HEK293T (cell line): ENCODE measurements at regions not wholly inside any gene's neighbourhood (a gene's known extent, or its start where the extent isn't known, plus 50 kb on each side); places are given as distances from the start of the nearest gene placed in this dataset.
"Not testable (repeated sequence)": the region's sequence is repeated elsewhere in the genome, so short reads cannot be mapped to it uniquely, and the experiment has no call there.

Source experiments
- CTCF ChIA-PET: fragments of 350-600 bp; formaldehyde crosslinking; extraction: SDS; loops from one replicate; lab custom pipeline; 2021; ENCODE audit warnings: antibody characterized with exemption, inconsistent platforms; lab: Yijun Ruan, JAX
- POLR2A ChIA-PET: fragments of 350-600 bp; formaldehyde crosslinking; extraction: SDS; loops from one replicate; lab custom pipeline; 2020; ENCODE audit warnings: antibody characterized with exemption, inconsistent platforms; lab: Yijun Ruan, JAX
- DNase-seq: peaks from one replicate; pipeline ENCODE4 v3.0.0; 2012; ENCODE audit warnings: mixed read lengths; ENCODE audit errors: extremely low spot score
- ARNT ChIP-seq: fragments of 450-650 bp; IDR thresholded peaks from 2 replicates; pipeline ENCODE4 v1.6.1; 2017; ENCODE audit warnings: mild to moderate bottlenecking
- BHLHE40 ChIP-seq: fragments of 450-650 bp; IDR thresholded peaks from 2 replicates; pipeline ENCODE4 v1.6.1; 2016; ENCODE audit warnings: mild to moderate bottlenecking, moderate library complexity, borderline replicate concordance
- CTBP1 ChIP-seq: fragments of 450-650 bp; IDR thresholded peaks from 2 replicates; pipeline ENCODE4 v1.6.1; 2016; ENCODE audit warnings: borderline replicate concordance
- ELF4 ChIP-seq: fragments of 450-650 bp; IDR thresholded peaks from 2 replicates; pipeline ENCODE4 v1.6.1; 2017; ENCODE audit warnings: antibody characterized with exemption
- FOXA1 ChIP-seq: fragments of 450-650 bp; IDR thresholded peaks from 2 replicates; pipeline ENCODE4 v1.6.1; 2016; ENCODE audit warnings: mild to moderate bottlenecking
- FOXK2 ChIP-seq: fragments of 450-650 bp; IDR thresholded peaks from 2 replicates; pipeline ENCODE4 v1.6.1; 2016; ENCODE audit warnings: mild to moderate bottlenecking
- FOXM1 ChIP-seq: fragments of 450-650 bp; IDR thresholded peaks from 2 replicates; pipeline ENCODE4 v1.6.1; 2017; ENCODE audit warnings: mild to moderate bottlenecking, borderline replicate concordance
- HDGF ChIP-seq: fragments of 450-650 bp; IDR thresholded peaks from 2 replicates; pipeline ENCODE4 v1.6.1; 2017; ENCODE audit warnings: antibody characterized with exemption, borderline replicate concordance
- L3MBTL2 ChIP-seq: fragments of 450-650 bp; conservative IDR thresholded peaks from 2 replicates; pipeline ENCODE4 v1.6.1; 2016; ENCODE audit warnings: mild to moderate bottlenecking
- LEF1 ChIP-seq: fragments of 450-650 bp; IDR thresholded peaks from 2 replicates; pipeline ENCODE4 v1.6.1; 2017; ENCODE audit warnings: mild to moderate bottlenecking, borderline replicate concordance
- NFRKB ChIP-seq: fragments of 450-650 bp; IDR thresholded peaks from 2 replicates; pipeline ENCODE4 v1.6.1; 2016; ENCODE audit warnings: mild to moderate bottlenecking, moderate library complexity
- PKNOX1 ChIP-seq: fragments of 450-650 bp; IDR thresholded peaks from 2 replicates; pipeline ENCODE4 v1.6.1; 2016
- SP1 ChIP-seq: fragments of 450-650 bp; IDR thresholded peaks from 2 replicates; pipeline ENCODE4 v1.6.1; 2017
- SUZ12 ChIP-seq: fragments of 450-650 bp; IDR thresholded peaks from 2 replicates; pipeline ENCODE4 v1.6.1; 2016; ENCODE audit warnings: mild to moderate bottlenecking
- TARDBP ChIP-seq: fragments of 450-650 bp; IDR thresholded peaks from 2 replicates; pipeline ENCODE4 v1.6.1; 2016
- ZNF384 ChIP-seq: fragments of 450-650 bp; IDR thresholded peaks from 2 replicates; pipeline ENCODE4 v1.6.1; 2016

DNA sequence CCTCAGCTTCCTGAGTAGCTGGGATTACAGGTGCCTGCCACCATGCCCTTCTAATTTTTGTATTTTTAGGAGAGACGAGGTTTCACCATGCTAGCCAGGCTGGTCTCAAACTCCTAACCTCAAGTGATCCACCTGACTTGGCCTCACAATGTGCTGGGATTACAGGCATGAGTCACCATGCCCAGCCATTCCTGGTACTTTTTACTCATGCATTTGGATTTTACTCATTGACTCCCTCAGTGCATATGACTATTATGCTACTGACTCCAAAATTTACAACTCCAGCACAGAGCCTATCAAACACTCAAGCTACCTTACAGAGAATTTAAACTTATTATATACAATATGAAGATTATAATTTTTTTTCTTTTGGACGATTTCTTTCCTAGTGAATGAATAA is 199.9 kb downstream of the CXXC4 start:
- CTCF ChIA-PET: interaction anchor here (0.6 kb wide), 1 partner anchor 1421 kb away, joined by 3 read pairs; no protein-coding TSS in a partner anchor
- DNase-seq: no peak
- POLR2A ChIA-PET: no interaction called here
- TF ChIP-seq ELF4: no peak
- no peak for TF ChIP-seq ARNT
- TF ChIP-seq FOXM1: no peak
- no peak for TF ChIP-seq SP1
- no peak for TF ChIP-seq SUZ12
- no peak for TF ChIP-seq BHLHE40
- no peak for TF ChIP-seq NFRKB
- no peak for TF ChIP-seq PKNOX1
- TF ChIP-seq HDGF: no peak
- TF ChIP-seq FOXA1: no peak
- TF ChIP-seq TARDBP: no peak
- TF ChIP-seq LEF1: no peak
- TF ChIP-seq ZNF384: no peak
- no peak for TF ChIP-seq CTBP1
- no peak for TF ChIP-seq L3MBTL2
- TF ChIP-seq FOXK2: no peak

DNA sequence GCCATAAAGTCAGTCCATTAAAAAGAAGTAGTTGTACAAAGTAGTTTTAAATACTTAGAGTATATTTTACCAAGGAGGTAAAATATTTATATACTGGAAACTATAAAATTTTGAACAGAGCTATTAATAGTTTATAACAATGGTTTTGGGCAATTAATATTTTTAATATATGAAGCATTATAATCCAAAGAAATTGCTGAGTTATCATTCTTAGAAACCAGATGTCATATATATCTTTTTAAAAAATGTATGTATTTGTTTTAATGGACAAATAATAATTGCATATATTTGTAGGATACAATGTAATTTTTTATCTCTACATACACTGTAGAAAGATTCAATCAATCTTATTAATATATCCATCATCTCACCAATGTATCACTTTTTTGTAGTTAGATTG is 207.8 kb downstream of the CXXC4 start:
- no peak for TF ChIP-seq FOXM1
- no peak for TF ChIP-seq NFRKB
- TF ChIP-seq L3MBTL2: no peak
- TF ChIP-seq ELF4: no peak
- no peak for TF ChIP-seq HDGF
- TF ChIP-seq TARDBP: no peak
- TF ChIP-seq BHLHE40: no peak
- TF ChIP-seq PKNOX1: no peak
- TF ChIP-seq CTBP1: no peak
- no peak for TF ChIP-seq SP1
- no peak for TF ChIP-seq FOXK2
- TF ChIP-seq ARNT: no peak
- TF ChIP-seq SUZ12: no peak
- TF ChIP-seq LEF1: no peak
- TF ChIP-seq ZNF384: no peak
- no peak for TF ChIP-seq FOXA1
- ChIA-PET POLR2A (no interaction called here), CTCF (no interaction called here)
- DNase-seq: no peak

DNA sequence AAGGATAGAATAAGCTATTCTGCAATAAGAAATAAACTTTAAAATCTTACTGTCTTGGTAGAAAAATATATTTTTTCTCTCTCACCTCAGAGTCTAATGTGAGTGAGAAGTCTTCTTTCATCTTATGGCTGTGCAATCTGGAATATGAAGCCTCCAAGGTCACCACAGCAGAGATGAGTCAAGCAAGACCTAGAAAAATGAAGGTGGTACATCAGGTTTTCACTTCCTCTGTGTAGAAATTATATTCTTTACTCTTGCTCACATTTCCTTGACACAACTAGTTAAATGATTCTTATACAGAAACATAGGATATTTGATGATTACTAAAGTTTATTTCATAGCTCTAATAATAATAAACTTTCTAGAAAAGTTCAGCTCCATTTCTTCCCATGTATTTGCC is 211.4 kb downstream of the CXXC4 start:
- POLR2A ChIA-PET: no interaction called here
- CTCF ChIA-PET: no interaction called here
- no peak for DNase-seq
- TF ChIP-seq HDGF (no peak), CTBP1 (no peak), NFRKB (no peak), FOXM1 (no peak), SUZ12 (no peak), ZNF384 (no peak)

- ChIA-PET CTCF (no interaction called here), POLR2A (no interaction called here)
- TF ChIP-seq ELF4 (no peak), PKNOX1 (no peak), ZNF384 (no peak), ARNT (no peak), LEF1 (no peak), NFRKB (no peak), L3MBTL2 (no peak), CTBP1 (no peak), SP1 (no peak)
- no peak for DNase-seq
These were observed 214.9 kb downstream of the CXXC4 start for GRCh38 chr4:104279744-104280143.

- DNase-seq: no peak
- POLR2A ChIA-PET: no interaction called here
- no peak for TF ChIP-seq L3MBTL2
- TF ChIP-seq ELF4: no peak
- no peak for TF ChIP-seq SUZ12
- TF ChIP-seq PKNOX1: no peak
- no peak for TF ChIP-seq ARNT
- no peak for TF ChIP-seq FOXM1
- TF ChIP-seq NFRKB: no peak
- TF ChIP-seq TARDBP: no peak
- no peak for TF ChIP-seq HDGF
- CTCF ChIA-PET: no interaction called here
These were observed 221.7 kb downstream of the CXXC4 start for GRCh38 chr4:104272966-104273365.

DNA sequence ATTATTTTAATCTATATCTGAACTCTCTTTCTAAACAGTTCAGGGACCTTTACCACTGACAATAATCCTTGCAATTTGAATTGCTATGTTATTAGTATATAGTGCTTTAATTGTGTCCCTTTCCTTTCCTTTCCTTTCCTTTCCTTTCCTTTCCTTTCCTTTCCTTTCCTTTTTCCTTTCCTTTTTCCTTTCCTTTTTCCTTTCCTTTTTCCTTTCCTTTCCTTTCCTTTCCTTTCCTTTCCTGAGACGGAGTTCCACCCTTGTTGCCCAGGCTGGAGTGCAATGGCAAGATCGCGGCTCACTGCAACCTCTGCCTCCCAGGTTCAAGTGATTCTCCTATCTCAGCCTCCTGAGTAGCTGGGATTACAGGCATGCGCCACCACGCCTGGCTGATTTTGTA is 225.1 kb downstream of the CXXC4 start:
- CTCF ChIA-PET, POLR2A ChIA-PET, DNase-seq: not testable (repeated sequence)
